TTC549 (cell line): ENCODE measurements at regions not wholly inside any gene's neighbourhood (a gene's known extent, or its start where the extent isn't known, plus 50 kb on each side); places are given as distances from the start of the nearest gene placed in this dataset.

Source experiments
- FAIRE-seq: peaks from 2 replicates; lab custom pipeline; 2012; peaks lifted over from hg19 to GRCh38; lab: Jason Lieb, UNC

GRCh38 chr3:168647582-168647981, 551.9 kb upstream of the GOLIM4 start:
- FAIRE-seq, result no peak

GRCh38 chr3:168645180-168645579, 549.5 kb upstream of the GOLIM4 start:
- FAIRE-seq, result no peak

- no peak for FAIRE-seq
These were observed 532.8 kb upstream of the GOLIM4 start for GRCh38 chr3:168628549-168628948.

DNA sequence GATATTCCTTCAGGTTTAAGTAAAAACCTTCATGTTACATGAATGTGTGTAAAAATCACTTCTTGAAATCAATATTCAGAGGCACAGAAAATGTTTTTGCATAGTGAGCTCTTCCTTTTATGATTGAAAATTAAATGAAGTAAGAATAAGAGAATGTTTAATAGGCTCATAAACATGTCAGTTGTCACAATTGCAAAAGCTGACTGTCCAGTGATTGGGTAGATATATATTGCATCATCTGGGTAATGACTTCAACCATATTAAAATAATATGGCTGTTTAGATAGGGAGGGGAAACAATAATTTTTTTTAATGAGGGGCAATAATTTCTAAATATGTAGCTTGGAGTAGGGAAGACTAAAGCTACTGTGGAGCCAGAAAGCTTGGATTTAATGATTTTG, 529.8 kb upstream of the GOLIM4 start:
- FAIRE-seq, result no peak

DNA sequence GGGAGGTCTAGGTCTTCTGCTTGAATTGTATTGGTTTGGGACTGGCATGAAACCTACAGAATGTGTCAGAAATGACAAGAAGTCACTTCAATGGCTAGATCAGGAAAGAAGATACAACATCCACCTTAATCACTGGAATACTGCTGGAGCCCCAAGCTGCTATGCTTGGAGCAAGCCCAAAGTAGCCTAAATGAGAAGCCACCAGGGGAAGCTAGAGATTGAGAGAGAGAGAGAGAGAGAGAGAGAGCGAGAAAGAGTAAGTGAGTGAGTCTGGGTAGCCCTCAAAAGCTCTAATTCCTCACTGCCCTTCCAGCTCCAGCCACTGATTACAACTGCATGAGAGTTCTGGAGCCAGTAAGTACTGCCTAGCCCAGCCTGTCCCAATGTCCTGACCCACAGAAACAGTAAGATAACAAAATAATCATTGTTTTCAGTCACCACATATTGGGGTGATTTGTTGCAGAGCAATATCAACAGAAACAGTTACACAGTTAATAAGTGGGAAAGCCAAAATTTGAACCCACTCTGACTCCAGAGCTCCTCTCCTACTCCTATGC, 529.2 kb upstream of the GOLIM4 start:
- FAIRE-seq, result no peak

DNA sequence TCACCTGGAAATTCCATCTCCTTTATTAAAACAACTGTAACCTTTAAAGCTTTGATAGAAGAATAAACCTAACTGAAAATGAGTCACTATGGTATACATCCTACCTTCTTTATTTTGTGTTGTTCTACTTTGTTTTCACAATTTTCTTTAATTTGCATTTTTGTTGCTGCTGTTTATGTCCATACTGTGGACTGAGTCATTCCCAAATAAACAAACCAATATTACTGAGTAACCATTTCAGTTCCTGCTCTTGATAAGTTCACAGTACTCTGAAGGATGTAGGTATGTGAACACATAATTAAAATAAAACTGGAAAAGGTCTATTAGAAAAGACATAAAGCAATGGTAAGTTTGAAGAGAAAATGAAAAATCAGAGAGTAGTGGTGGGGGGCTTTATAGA, 528.5 kb upstream of the GOLIM4 start:
- no peak for FAIRE-seq

- FAIRE-seq, result no peak
These were observed 527.1 kb upstream of the GOLIM4 start for GRCh38 chr3:168622795-168623194.

DNA sequence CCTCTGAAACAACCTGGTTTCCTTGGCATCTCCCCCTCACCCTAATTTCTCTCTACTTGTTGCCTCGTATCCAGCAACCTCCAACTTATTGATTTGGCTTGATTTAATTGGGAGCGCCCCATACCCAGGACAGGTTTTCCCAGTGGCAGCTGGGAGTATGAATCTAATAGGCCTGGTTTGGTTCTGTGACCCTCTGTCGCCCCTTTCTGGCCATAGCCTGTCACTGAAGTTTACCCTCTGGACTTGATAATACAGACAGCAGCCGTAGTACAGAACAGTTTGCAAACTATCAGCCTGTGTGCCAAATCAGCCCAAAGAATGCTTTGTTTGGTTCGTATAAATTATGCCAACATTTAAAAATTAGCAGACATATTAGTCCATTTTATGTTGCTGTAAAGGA, 525.1 kb upstream of the GOLIM4 start:
- no peak for FAIRE-seq

DNA sequence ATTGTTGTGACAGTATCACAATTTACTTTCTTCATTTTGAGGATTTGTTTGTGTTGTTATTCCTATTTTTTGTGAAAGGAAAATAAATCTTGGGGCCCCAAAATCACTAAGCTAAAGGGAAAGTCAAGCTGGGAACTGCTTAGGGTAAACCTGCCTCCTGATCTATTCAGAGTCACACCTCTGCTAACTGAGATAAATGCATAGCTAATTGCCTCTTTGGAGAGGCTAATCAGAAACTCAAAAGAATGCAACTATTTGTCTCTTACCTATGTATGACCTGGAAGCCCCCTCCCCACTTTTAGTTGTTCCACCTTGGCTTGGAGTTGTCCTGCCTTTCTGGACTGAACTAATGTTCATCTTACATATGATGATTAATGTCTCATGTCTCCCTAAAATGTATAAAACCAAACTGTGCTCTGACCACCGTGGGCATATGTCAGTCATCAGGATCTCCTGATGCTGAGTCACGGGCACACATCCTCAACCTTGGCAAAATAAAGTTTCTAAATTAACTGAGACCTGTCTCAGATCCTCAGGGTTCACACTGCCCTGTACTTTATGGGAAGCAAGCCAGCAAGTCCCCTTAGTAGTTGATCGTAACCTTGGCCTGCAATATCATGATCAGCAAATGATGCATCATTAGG, 523.2 kb upstream of the GOLIM4 start:
- no peak for FAIRE-seq

DNA sequence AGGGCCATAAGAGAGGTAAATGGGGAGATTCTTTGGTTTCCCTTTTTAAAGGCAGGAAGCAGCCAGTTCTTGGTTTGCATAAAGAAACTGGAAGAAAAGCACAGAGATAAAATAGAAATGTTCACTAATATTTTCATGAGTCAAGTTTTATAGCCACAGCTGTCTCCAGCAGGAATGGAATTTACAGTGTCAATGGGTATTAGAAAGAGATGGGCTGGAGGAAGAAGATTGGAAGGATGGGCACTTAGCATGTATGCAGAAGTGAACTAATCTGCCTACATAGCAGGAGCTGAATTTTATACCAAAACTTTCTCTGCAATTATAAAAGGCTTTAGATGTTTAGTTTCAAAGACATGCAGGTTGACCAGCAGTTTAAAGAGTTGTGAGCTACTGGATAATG, 521.9 kb upstream of the GOLIM4 start:
- no peak for FAIRE-seq

GRCh38 chr3:168616915-168617314, 521.2 kb upstream of the GOLIM4 start:
- FAIRE-seq, result no peak

DNA sequence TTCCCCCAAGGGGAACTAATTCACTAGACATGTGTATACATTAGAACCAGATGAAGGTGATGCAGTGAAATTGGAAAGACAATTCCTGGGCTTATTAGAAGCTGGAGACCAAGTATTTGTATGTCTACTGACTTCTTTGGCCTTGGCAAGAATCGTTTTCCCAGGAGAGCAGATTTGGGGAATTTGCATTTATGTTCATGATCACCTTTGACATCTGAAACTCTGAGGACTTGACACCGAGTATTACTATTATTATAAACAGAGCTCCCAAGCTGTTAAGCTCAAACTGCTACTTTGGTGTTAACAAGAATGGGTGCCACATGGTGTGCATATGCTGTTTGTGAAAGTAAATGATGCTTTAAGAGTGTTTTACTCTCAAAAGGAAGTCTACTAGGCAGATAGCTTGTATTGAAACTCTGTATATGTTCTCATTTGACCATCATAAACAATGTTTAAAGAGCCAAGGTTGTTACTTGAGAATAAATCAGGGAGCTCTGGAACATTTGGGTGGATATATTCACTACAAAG, 519.8 kb upstream of the GOLIM4 start:
- no peak for FAIRE-seq

DNA sequence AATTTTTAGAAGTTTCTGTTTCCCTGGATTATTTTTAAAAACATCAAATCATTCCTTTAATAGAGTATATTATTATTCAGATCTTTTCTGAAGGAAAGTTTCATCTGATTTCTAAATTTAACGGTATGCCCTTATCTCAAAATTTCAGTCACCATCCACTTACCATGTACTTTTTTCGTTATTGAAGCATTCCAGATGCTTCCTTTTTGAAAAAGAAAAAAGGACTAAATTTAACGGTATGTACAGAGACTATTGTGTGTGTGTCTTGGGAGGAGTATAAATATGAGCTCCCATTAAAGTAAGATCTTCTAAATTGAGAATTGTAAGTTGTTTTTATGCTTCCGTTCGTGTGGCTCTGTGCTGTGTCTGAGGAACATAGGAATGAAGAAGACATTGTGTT, 517.4 kb upstream of the GOLIM4 start:
- FAIRE-seq, result no peak

DNA sequence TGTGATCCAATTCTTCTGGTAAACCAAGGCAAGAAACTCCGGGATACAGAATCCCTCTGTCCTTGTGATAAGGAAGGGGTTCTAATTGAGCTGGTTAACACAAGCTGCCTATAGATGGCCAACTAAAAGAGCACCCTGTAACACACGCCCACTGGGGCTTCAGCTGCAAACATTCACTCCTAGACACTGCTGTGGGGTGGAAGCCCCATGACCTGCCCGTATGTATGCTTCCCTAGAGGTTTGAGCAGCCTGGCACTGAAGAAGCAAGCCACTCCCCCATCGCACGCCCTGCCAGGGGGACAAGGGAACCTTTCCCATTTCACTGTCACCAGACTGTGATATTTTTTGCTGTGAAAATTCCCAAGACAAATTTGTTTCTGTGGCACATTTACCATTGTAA, 516.9 kb upstream of the GOLIM4 start:
- FAIRE-seq, result no peak

GRCh38 chr3:168611826-168612225, 516.1 kb upstream of the GOLIM4 start:
- no peak for FAIRE-seq

DNA sequence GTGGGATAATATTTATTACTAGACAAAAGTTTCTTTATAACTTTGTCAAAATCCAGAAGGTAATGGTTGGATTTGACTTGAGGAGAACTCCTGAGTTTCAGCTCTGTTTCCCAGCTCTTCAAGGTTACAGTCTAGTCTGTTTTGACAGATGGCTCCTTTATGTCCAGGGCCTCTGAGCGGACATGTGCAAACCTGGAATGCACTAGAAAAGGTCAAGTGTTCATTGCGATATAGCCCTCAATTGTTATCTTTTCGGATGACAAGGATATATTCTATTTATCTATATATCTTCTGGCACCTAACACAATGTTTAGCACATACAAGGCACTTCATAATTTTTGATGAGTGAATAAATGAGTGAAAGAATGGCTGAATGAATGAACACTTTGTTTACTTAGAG, 513.2 kb upstream of the GOLIM4 start:
- no peak for FAIRE-seq

DNA sequence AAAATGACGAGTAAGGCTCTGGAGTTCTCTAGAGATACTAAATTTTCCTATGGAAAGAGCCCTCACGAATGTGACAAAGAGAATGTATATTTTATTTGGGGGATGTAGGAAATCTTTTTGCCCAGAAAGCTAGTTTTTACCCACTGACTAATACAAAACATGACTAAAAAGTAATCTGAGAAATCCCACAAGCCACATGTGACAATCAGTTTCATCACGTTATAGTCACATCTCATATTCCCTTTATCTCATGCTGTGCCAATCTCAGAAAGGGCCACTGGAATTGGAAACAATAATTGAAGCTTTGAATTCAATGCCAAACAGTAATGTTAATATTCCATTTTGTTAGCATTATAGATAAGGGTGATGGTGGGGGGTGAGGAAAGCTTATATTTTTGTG, 509.0 kb upstream of the GOLIM4 start:
- no peak for FAIRE-seq

GRCh38 chr3:168598250-168598649, 502.5 kb upstream of the GOLIM4 start:
- FAIRE-seq, result no peak

- no peak for FAIRE-seq
These were observed 500.6 kb upstream of the GOLIM4 start for GRCh38 chr3:168596175-168596823.

GRCh38 chr3:168591587-168591986, 495.9 kb upstream of the GOLIM4 start:
- FAIRE-seq, result no peak

- no peak for FAIRE-seq
These were observed 493.7 kb upstream of the GOLIM4 start for GRCh38 chr3:168589376-168589775.

- FAIRE-seq, result no peak
These were observed 489.8 kb upstream of the GOLIM4 start for GRCh38 chr3:168585544-168585943.

- FAIRE-seq, result no peak
These were observed 488.3 kb upstream of the GOLIM4 start for GRCh38 chr3:168583977-168584376.

DNA sequence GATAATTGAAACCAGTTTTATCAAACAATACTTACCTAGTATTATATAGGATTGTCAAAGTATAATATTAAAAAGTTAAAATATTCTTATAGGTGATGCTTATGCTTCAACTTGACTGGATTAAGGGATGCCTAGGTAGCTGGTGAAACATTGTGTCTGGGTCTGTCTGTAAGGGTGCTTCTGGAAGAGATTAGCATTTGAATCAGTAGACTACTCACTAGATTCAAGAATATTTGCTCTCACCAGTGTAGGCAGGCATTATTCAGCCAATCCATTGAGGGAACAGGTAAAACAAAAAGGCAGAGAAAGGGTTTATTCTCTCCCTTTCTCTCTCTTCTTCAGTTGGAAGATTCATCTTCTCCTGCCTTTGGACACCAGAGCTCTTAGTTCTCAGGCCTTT, 486.8 kb upstream of the GOLIM4 start:
- FAIRE-seq, result no peak
